ENCODE measurements at regions not wholly inside any gene's neighbourhood (a gene's known extent, or its start where the extent isn't known, plus 50 kb on each side); places are given as distances from the start of the nearest gene placed in this dataset.
A peak's percentile ranks its signal among the peaks of the same experiment; 100 is the strongest.

DNA sequence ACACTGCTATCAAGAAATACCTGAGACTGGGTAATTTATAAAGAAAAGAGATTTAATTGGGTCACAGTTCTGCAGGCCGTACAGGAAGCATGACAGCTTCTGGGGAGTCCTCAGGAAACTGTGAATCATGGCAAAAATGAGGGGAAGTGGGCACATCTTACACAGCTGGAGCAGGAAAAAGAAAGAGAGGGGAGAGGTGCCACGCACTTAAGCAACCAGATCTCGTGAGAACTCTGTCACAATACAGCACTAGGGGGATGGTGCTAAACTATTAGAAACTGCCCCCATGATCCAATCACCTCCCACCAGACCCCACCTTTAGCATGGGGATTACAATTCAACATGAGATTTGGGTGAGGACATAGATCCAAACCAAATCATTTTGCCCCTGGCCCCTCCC is 105.5 kb upstream of the CPLX2 start:
- peak; percentile 60 to 82 (median 78) for DNase-seq

DNA sequence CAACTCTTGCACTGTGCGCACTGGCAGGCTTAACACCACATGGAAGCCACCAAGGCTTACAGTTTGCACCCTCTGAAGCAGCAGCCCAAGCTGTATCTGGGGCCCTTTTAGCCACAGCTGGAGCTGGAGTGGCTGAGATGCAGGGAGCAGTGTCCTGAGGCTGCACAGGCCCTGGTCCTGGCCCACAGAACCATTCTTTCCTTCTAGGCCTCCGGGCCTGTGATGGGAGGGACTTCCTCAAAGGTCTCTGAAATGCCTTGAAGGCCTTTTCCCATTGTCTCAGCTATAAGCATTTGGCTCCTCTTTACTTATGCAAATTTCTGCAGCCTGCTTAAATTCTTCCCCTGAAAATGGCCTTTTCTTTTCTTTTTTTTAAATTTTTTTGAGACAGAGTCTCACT is 104.4 kb upstream of the CPLX2 start:
- no peak for DNase-seq

DNA sequence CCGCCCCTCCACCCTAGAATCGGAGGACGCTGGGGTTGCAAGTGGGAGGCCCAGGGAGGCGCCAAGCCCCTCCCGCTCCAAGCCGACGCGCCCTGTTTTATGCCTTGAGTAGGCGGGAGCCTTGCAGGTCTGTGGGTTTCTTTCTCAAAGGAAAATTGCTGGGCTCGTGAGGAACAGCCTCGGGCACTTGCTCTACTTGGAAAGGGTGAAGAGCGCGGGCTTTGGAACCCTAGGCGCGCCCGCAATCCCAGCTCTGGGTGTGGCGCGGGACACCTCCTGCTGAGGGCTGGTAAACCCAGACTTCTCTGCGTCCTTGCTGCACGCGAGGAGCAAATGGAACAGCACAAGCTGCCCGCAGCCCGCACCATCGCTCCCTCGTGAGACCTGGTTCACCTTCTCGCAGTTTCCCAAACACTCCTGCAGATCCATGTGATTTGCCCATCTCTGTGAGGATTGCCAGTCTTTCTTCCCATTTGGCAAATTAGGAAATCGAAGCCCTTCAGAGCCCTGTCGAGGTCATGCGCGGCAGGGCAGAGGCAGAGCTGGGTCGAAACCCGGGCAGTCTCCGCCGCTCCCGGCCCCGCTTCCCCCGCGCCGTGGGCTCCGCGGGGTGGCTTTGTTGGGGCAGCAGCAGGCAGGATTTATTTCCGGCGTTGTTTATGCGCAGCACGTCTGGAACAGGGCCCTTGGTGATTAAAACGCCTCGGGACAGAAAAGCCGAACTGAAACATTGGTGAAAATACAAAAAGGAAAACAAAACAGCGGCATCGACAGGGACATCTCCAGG is 98.4 kb upstream of the CPLX2 start:
- no peak for DNase-seq

DNA sequence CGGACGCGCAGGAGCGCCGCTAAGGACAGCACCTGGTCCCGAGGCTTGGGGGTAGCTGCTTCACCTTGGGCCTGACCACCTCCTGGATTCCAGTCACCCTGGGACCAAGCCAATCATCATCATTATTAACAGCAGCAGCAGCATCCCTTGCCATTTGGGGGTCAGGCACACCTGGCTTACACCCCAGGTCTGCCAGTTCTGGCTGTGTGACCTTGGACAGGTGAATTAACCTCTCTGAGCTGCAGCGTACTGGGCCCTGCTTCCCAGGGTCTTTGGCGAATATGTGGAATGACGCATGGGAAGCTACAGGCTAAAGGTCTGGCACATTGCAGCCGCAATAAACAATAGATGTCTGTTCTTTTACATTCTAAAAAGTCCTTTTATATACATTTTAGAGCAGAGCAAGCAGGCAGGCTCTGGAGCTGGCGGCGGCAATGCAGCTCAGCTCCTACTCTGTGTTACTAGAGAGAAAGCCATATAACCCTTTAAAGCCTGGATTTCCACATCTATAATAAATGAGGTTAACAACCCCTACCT is 97.8 kb upstream of the CPLX2 start:
- DNase-seq: no peak

DNA sequence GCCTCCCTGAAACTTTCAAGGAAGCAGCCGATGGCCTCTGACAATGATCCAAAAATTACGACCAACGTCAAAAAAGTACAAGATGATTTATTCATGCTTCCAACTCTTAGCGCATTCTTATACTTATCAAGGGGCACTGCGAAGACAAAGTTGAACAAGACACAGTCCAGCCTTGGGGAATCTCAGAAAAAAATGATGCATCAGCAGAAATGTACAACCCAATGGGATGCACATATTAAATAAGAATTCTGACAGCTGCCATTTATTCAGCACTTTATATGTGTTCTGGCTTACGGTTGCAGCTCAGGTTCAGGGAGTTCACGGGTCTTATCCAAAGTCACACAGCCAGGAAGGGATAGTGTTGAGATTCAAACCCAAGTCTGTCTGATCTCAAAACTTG is 96.0 kb upstream of the CPLX2 start:
- DNase-seq: no peak

DNA sequence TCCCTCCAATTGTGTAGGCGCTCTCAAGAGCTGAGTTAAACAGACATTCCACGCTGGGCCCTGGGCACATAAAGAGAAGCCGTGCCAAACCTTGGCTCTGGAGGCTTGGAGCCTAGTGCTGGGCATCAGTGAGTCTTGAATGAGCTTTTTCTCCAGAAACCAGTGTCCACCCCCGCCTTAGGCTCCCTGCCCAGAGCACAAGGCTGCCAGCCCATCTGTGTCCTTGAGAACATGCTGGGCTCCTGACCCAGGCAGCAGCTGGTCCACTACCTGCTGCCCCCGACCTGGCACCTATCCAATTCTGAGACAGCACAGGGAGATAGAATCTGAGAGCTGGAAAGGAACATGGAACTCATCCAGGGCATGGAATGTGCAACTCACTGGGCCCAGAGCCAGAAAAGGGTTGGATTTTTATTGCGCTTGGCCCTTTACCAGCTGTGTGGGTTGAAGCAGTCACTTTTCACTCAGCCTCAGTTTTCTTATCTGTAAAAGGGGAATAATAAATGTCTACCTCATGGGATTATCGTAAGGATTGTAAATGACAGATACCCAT is 92.4 kb upstream of the CPLX2 start:
- no peak for DNase-seq

DNA sequence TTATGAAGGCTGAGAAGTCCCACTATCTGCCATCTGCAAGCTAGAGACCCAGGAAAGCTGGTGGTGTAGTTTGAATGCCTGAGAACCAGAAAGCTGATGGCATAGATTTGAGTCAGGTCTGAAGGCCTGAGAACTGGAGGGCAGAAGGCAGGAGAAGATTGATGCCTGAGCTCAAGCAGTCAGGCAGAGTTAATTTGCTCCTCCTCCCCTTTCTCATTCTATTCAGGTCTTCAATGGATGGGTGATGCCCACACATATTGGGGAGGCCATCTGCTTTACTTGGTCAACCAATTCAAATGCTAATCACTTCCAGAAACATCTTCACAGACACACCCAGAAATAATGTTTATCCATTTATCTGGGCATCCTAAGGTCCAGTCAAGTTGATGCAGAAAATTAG is 87.6 kb upstream of the CPLX2 start:
- DNase-seq: no peak

DNA sequence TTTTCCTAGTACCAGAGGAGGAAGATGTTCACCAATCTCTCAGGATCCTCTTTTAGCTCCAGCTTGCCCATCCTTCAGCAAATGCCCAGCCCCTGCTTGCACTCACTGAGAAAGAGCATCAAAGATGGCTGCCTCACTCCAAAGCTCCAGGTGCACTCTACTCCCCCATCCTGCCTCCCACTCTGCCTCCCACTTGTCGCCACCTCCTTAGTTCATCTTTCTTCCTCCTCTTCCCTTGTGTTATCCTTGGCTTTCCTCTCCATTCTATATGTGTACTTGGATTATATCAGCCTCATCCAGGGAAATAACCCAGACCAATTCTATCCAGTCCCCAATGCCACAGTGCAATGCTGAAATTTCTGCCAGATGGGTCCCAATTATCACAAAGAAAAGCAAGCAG is 87.1 kb upstream of the CPLX2 start:
- DNase-seq: no peak

DNA sequence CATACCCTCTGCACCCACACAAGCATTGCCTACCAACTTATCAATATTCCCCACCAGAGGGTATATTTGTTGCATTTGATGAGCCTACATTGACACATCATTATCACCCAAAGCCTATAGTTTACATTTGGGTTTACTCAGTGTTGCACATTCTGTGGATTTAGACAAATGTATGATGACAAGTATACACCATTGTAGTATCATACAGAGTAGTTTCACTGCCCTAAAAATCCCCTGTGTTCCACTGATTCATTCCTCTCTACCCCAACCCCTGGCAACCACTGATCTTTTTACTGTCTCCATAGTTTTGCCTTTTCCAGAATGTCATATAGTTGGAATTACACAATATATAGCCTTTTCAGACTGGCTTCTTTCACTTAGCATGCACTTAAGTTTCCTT is 85.7 kb upstream of the CPLX2 start:
- no peak for DNase-seq

DNA sequence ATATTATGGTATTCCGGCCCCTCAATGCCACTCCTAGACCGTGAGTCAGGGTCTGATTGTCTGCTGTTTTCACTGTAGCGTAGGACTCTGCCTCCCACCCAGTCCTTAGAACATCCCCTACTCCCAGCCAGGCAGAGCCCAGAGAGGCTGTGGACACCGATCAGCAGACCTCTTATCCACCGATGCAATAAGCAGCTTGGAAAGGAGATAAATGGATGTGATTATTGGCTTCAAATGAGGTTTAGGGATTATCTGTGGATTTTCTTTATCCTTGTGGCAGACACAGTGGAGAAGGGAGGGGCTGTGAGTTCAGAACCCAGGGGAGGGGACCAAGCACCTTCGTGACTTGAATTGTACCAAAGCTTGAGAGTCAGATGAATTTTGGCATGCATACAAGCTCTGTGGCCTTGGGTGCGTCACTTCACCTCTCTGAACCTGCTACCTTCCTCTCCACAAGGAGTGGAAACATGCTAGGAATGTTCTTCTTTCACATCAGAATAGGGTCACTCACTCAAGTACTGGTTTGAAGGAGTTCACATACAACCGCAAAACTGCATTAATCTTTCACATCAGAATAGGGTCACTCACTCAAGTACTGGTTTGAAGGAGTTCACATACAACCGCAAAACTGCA is 83.1 kb upstream of the CPLX2 start:
- DNase-seq: no peak

DNA sequence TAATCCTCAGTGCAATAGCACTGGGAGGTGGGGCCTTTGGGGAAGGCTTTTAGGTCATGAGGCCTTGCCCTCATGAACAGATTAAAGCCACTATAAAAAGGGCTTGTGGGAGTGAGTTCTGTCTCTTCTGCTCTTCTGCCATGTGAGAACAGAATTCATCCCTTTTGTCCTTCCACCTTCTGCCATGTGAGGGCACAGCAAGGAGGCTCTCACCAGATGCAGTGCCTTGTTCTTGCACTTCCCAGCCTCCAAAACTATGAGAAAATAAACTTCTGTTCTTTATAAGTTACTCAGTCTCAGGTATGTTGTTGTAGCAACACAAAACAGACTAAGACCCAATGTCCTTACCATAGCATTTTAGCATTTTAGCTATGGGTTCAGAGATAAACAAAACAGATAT is 81.7 kb upstream of the CPLX2 start:
- no peak for DNase-seq

DNA sequence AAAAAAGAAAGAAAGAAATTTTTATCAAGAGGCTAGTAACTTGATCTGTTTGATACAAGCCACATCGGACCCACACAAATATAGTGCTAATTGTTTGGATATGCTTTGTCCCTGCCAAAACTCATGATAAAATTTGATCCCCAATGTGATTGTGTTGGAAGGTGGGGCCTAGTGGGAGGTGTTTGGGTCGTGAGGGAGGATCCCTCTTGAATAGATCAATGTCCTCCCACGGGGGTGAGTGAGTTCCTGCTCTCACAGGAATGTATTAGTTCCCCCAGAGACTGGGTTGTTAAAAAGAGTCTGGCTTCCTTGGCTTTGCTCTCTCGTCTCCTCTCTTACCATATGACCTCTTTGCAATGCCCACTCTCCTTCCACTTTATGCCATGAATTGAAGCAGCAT is 80.6 kb upstream of the CPLX2 start:
- no peak for DNase-seq

DNA sequence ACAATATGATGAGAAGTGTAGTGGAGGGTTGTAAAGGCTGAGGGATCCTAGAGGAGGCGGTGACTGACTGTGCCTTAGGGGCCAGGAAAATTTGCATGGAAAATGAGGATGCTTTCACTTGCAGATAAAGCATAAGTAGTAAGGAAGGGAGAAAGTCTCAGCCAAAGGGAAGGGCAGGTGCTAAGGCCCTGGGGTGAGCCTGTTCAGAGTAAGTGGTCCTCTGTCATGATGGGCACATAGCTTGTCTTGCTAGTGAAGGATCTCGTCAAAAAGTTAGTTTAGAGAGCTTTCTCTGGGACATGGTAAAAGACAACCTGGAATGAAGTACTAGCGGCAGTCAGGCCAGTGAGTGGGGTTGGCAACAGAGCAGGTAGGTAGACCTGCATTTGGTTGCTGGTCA is 75.4 kb upstream of the CPLX2 start:
- no peak for DNase-seq

DNA sequence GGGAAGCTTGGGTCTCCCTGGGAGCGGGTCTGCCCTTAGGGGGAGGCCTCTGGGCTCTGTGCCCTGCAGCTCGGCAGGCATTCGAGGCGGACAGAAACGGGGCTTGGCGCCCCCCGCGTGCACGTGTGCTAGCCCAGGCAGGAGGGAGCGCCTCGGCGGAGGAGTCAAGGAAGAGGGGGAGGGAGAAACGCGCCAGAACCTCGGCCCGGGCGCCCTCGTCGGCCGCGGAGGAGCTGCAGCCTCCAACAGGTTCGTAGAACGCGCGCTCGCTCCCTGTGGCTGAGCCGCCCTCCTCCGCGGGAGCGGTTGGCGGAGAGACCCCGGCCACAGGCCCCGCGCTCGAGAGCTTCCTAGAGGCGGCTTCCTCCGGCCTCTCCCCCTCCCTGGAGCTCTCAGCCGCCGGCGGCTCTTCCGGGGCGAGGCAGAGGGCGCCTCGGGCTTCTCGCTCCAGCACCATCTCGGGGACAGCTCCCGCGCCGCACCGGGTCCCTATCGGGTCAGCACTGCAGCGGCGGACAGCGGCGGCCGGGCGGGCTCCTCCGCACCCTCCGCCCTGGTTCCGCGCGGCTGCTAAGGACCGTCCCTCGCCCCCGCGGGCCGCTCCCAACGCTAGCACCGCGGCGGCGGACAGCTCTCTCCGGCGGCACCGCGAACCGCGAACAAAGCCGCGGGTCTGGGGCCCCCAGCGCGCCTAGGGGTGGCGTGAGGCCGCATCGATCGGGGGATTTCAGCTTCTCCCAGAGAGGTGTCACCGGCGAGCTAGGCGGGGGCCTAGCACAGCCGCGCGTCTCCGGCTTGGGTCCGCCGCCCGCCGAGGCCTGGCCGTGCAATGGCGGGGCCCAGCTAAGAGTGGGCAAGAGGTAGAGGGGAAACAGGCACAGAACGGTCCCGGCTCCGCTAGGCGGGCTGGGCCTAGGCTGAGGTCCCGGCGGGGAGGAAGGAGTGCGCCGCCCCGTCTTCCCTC is 74.6 kb upstream of the CPLX2 start:
- peak; percentile 75 to 96 (median 88) for DNase-seq

DNA sequence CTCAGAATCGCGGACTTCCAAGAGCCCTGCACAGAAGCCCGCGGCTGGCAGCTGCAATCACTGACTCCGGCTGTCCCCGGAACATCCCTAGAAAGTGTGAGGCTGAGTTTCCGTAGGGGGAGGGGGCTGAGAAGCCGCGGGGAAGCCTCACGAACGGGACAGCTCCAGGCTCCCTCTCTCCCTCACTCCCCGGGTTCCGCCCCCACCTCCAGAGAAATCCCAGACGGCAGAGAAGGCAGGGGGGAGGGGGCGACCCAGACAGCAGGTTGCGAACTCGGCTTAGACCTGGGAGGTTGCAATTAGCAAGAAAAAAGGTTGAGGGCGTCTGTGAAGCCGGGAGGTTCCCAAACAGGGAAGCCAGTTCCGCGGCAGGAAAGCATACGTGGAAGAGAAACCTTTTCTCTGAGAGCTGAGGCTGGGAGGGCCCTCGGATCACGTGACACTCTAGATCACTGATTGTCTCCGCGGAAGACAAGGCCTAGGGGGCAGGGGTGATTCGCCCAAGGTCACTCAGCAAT is 73.8 kb upstream of the CPLX2 start:
- DNase-seq: peak in 1 of 3 donors; percentile 29

DNA sequence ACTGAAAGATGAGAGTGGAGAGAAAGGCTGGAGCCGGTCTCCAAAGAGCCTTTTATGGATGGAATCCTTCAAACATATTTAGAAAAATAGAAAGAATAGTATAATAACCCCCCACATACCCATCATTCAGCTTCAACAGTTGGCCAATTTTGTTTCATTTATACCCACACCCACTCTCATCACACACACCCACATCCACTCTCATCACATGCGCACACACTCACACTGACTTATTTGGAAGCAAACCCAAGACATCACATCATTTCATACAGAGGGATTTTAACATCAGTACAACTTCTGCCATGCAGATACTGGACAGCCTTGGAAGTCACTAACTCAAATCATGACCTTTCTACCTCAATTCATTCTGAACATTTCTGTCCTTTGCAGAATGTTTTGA is 72.8 kb upstream of the CPLX2 start:
- DNase-seq: no peak

DNA sequence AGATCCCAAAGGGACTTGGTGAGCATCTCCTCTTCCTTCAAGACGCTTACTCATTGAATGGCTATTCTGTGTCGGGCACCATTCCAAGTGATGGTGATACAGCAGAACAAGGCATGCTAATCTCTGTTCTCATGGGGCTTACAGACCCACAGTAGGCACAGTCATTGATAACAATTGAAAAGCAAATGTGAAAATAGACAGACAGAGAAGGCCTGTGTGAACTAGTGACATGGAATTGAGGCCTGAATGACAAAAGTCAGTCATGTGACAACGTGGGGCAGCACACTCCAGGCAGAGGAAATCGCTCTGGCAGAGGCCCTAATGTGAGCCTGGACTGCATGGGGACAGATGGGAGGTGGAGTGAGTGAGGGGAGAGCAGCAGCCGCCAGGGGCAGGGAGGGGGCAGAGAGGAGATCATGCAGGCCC is 70.7 kb upstream of the CPLX2 start:
- no peak for DNase-seq

DNA sequence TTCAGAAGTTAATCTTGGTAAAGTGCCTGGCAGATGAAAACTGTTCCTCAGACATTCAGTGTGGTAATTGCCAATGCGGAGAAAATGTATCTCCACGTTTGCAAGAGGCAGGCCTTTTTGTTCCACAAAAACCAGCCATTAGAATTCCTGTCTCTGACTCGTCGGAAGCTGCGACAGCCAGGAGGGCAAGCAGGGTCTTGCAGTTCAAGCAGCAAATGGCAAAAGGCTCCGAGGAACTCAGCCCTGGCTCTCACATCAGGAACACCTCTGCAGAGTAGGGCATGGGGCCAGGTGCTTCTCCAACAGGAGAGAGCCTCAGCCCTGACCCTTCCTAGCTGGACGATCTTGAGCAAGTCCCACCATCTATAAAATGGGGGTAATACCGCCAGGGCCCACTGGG is 69.0 kb upstream of the CPLX2 start:
- no peak for DNase-seq

DNA sequence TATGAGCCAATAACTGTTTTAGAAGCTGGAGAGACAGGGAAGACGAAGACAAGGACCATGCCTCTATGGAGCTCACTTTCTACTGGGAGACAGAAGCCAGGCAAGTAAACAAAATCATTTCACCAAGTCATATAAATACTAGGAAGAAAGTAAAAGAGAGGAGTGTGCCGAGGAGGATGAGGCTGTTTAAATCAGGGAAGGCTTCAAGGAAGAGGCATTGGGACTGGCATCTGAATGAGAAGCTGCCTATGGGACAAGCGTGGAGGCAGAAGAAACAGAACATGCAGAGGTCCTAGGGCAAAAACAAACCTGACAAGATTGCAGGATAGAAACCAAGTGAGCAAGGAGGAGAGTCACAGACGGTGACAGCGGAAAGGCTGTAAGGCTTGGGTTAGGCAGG is 68.1 kb upstream of the CPLX2 start:
- no peak for DNase-seq

DNA sequence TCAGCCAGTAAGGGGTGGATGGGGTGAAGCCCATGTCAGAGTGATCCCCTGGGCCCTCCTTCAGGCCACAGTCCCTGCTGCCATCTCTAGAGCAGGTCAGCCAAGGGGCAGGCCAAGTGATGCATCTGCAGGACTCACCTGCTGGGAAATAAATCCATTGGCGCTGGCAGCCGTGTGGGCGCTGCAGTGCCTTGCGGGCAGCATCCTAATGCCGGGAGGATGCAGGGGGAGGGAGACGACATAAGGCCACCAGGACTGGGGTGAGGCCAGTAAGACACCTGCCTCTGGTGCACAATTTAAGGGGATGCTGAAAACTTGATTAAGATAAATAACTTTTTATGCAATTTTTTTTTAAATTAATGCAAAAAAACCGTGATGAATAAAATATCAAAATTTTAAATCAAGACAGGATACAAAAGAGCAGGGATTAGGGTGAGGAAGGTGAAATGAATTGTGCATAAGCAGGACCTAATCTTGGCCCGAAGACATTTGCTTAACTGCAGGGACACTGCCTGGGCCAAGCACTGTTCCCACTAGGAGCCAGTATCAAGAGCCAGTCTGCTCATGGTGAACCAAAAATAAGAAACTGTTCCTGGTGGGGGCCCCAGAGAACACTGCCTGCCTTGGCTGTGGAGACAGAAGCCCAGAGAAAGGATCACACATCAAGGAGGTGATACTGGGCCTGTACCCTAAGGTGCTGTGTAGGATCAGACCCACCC is 67.5 kb upstream of the CPLX2 start:
- DNase-seq: no peak

DNA sequence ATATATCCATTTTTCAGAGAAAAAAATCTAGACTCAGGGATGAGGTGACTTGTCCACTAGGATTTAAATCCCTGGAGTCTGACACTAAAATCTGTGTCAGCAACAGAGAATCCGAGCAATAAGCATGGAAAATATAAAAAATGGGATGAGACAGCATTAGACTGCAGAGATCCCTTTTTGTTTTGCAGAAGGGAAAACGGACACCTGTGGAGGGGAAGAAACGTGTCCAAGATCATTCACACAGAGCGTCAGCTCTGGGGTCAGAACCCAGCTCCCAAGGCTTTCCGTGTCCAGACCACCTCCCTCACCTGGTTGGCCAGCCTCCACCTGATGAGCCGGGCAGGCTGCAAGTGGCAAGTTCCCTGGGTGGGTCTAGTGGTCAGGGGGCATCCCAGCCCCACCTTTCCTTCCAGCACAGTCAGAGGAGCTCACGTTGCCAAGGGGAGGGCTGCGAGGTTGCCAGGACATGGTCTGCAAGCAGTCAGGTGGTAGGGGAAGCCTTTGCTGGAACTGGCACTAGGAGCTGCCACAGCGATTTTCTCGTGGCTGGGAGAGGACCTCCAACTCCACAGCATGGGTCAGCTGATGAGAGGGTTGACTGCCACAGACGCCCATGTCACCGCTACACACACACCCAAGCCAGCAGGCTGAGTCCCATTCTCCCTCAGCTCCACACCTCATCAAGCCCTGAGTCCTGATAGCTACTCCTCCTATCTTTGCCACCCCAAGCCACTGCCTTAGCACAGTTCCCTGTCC is 65.9 kb upstream of the CPLX2 start:
- no peak for DNase-seq

Data from suppressor macrophage treated with lipopolysaccharide for 1 hour (primary cell).